GM12878 (cell line): ENCODE measurements at regions not wholly inside any gene's neighbourhood (a gene's known extent, or its start where the extent isn't known, plus 50 kb on each side); places are given as distances from the start of the nearest gene placed in this dataset.

ENCODE experiments used
- ATAC-seq: fragments of 200-7000 bp; cut with Tn5 transposase; 3 replicates; pipeline ENCODE4 v1.9.1; 2020; ENCODE audit warnings: mild to moderate bottlenecking, moderate library complexity
- BruUV-seq: library from RNA; stranded (reverse); fragments of 400-500 nt; replicated peaks from 2 replicates; lab custom pipeline; 2021; lab: Mats Ljungman, UMichigan
- CTCF ChIA-PET: fragments of 300-600 bp; sonication (Branson Sonifier 250); formaldehyde crosslinking; extraction: SDS; loops from one replicate; lab custom pipeline; 2021; ENCODE audit warnings: inconsistent platforms; lab: Yijun Ruan, JAX
- POLR2A ChIA-PET: fragments of 350-600 bp; formaldehyde crosslinking; extraction: SDS; loops from one replicate; lab custom pipeline; 2021; ENCODE audit warnings: inconsistent platforms; lab: Charles Lee
- RAD21 ChIA-PET: fragments of 300-600 bp; sonication (Branson Sonifier 250); formaldehyde crosslinking; loops from one replicate; lab custom pipeline; 2023; ENCODE audit warnings: antibody characterized with exemption; ENCODE audit not compliant: unreplicated experiment; lab: Charles Lee
- SMC1A ChIA-PET: fragments of 300-600 bp; sonication (Branson Sonifier 250); formaldehyde crosslinking; loops from one replicate; lab custom pipeline; 2023; ENCODE audit not compliant: unreplicated experiment, uncharacterized antibody; lab: Charles Lee
- DNase-seq: peaks from one replicate; pipeline ENCODE4 v3.0.0-alpha.2; 2011; ENCODE audit warnings: low read depth, low spot score
- FAIRE-seq: peaks from 3 replicates; lab custom pipeline; 2011; peaks lifted over from hg19 to GRCh38; lab: Jason Lieb, UNC
- H2AFZ ChIP-seq: 2 replicates; pipeline ENCODE4 v1.6.0; 2011; ENCODE audit warnings: low read depth, low read length, control low read depth; ENCODE audit not compliant: control insufficient read depth
- H3K27ac ChIP-seq: 2 replicates; pipeline ENCODE4 v1.5.1; 2011; ENCODE audit warnings: control low read depth; ENCODE audit not compliant: control insufficient read depth, insufficient read depth
- H3K27me3 ChIP-seq, 2 experiments: replicated peaks in 1 of 2; 2 replicates each; pipeline versions ENCODE4 v1.6.0 to v1.6.1; 2011; ENCODE audit warnings: low read length in 1 of 2; ENCODE audit not compliant: control insufficient read depth in 2 of 2, insufficient read depth in 2 of 2
- H3K36me3 ChIP-seq, 2 experiments: 2 replicates each; pipeline ENCODE4 v1.5.1; 2011; ENCODE audit warnings: low read length in 1 of 2; ENCODE audit not compliant: control insufficient read depth in 2 of 2, insufficient read depth in 2 of 2
- H3K4me1 ChIP-seq: 2 replicates; pipeline ENCODE4 v1.6.1; 2011; ENCODE audit warnings: mild to moderate bottlenecking, low read length, moderate library complexity, mixed read lengths; ENCODE audit not compliant: control insufficient read depth, insufficient read depth
- H3K4me2 ChIP-seq: 2 replicates; pipeline ENCODE4 v1.6.0; 2011; ENCODE audit warnings: control low read depth; ENCODE audit not compliant: control insufficient read depth, insufficient read depth
- H3K4me3 ChIP-seq: fragments of 200-600 bp; sonication (generic); 2 replicates; pipeline ENCODE4 v1.5.1; 2016
- H3K79me2 ChIP-seq: 2 replicates; pipeline ENCODE4 v1.6.0; 2011; ENCODE audit warnings: low read length; ENCODE audit not compliant: control insufficient read depth, insufficient read depth
- H3K9ac ChIP-seq: 2 replicates; pipeline ENCODE4 v1.8.0; 2011; ENCODE audit warnings: low read length, control low read depth, mixed read lengths; ENCODE audit not compliant: control insufficient read depth, insufficient read depth
- H3K9me3 ChIP-seq: replicated peaks from 3 replicates; pipeline ENCODE4 v1.5.1; 2011; ENCODE audit warnings: mild to moderate bottlenecking, low read length; ENCODE audit not compliant: control insufficient read depth, insufficient read depth
- H4K20me1 ChIP-seq: 2 replicates; pipeline ENCODE4 v1.6.0; 2011; ENCODE audit not compliant: control insufficient read depth, insufficient read depth
- CHD4 ChIP-seq: fragments of 200-600 bp; sonication (generic); IDR thresholded peaks from 2 replicates; pipeline ENCODE4 v1.6.1; 2016; ENCODE audit warnings: mild to moderate bottlenecking
- FOS ChIP-seq: IDR thresholded peaks from 3 replicates; pipeline ENCODE4 v1.6.1; 2011; ENCODE audit warnings: borderline replicate concordance; ENCODE audit not compliant: insufficient read length; ENCODE audit errors: extremely low read depth
- KDM1A ChIP-seq: fragments of 200-600 bp; sonication (generic); IDR thresholded peaks from 2 replicates; pipeline ENCODE4 v1.6.1; 2016; ENCODE audit warnings: borderline replicate concordance
- PAX5 ChIP-seq: IDR thresholded peaks from 2 replicates; pipeline ENCODE4 v1.6.1; 2011; ENCODE audit warnings: low read depth, low read length, borderline replicate concordance
- SMAD1 ChIP-seq: fragments of 450-650 bp; IDR thresholded peaks from 2 replicates; pipeline ENCODE4 v1.6.1; 2018; ENCODE audit warnings: mild to moderate bottlenecking, low read depth; ENCODE audit not compliant: partially characterized antibody
- SPI1 ChIP-seq: IDR thresholded peaks from 2 replicates; pipeline ENCODE4 v1.6.1; 2011; ENCODE audit warnings: low read depth, mild to moderate bottlenecking, low read length, moderate library complexity, borderline replicate concordance; ENCODE audit not compliant: insufficient read depth
- WRNIP1 ChIP-seq: IDR thresholded peaks from 2 replicates; pipeline ENCODE4 v1.6.1; 2011; ENCODE audit warnings: low read depth, low read length, improper control_type of control experiment, borderline replicate concordance
- in situ Hi-C: fragments of 300-500 bp; cut with MboI; formaldehyde crosslinking; loops from 9 replicates; pipeline ENCODE4 v1.14.3; 2018; ENCODE audit warnings: mixed read lengths
- intact Hi-C: fragments of 100-400 bp; cut with micrococcal nuclease; formaldehyde crosslinking; loops from one replicate; pipeline ENCODE4 v1.14.2; 2022; ENCODE audit not compliant: unreplicated experiment
- TF ChIP-seq, protein P1 (sequence below): fragments of 450-650 bp; IDR thresholded peaks from 2 replicates; pipeline ENCODE4 v1.6.1; 2014; ENCODE audit warnings: mild to moderate bottlenecking
- TF ChIP-seq, protein P2 (sequence below): fragments of 450-650 bp; IDR thresholded peaks from 2 replicates; pipeline ENCODE4 v1.6.1; 2016; ENCODE audit warnings: mild to moderate bottlenecking
- TF ChIP-seq, protein P3 (sequence below): fragments of 450-650 bp; formaldehyde crosslinking; IDR thresholded peaks from 2 replicates; pipeline ENCODE4 v1.4.0; 2022; ENCODE audit warnings: mild to moderate bottlenecking, moderate library complexity
- TF ChIP-seq, protein P4 (sequence below): fragments of 450-650 bp; IDR thresholded peaks from 2 replicates; pipeline ENCODE4 v1.6.1; 2016; ENCODE audit warnings: mild to moderate bottlenecking
- TF ChIP-seq, protein P5 (sequence below): fragments of 450-650 bp; IDR thresholded peaks from 2 replicates; pipeline ENCODE4 v1.6.1; 2017; ENCODE audit warnings: mild to moderate bottlenecking, moderate library complexity

DNA sequence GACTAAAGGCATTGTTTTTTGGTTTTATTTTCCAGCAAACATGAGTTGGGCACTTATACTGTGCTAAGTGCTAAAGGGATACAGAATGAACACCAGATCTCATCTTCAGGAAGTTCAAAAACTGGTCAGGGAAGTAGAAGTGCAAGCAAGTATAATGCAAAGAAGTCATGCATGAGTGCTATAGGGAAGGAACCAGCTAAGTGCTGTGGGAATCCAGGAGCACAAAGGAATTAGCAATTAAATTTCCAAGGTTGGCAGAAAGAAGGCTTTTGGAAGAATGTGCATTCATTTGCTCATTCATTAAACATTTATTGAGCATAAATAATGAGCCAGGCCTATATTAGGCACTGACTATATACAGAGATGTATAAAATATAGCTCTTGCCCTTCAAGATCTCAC is 143.7 kb upstream of the ARHGAP42 start:
- no peak for ATAC-seq

More for the DNA sequence above, 143.7 kb upstream of the ARHGAP42 start:
- Histone ChIP-seq H3K27ac (no peak overlapping the region), H3K36me3 (no peaks in the 10 kb centered on the region), H4K20me1 (no peaks in the 10 kb centered on the region), H3K79me2 (no peaks in the 10 kb centered on the region), H3K9me3 (no peaks in the 10 kb centered on the region), H3K27me3 (no peaks in the 10 kb centered on the region), H2AFZ (no peak overlapping the region), H3K4me2 (no peak overlapping the region), H3K4me3 (no peak overlapping the region), H3K9ac (no peak overlapping the region), H3K4me1 (no peaks in the 10 kb centered on the region)
- intact Hi-C loops (no loop called here), in situ Hi-C loops (no loop called here)
- CTCF ChIA-PET = interaction anchor here (0.9 to 1.8 kb wide), 3 partner anchors 15 to 100 kb away, joined by 3 read pairs; no protein-coding TSS in a partner anchor
- TF ChIP-seq, protein P1, sequence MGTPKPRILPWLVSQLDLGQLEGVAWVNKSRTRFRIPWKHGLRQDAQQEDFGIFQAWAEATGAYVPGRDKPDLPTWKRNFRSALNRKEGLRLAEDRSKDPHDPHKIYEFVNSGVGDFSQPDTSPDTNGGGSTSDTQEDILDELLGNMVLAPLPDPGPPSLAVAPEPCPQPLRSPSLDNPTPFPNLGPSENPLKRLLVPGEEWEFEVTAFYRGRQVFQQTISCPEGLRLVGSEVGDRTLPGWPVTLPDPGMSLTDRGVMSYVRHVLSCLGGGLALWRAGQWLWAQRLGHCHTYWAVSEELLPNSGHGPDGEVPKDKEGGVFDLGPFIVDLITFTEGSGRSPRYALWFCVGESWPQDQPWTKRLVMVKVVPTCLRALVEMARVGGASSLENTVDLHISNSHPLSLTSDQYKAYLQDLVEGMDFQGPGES = no peak
- TF ChIP-seq, protein P2, sequence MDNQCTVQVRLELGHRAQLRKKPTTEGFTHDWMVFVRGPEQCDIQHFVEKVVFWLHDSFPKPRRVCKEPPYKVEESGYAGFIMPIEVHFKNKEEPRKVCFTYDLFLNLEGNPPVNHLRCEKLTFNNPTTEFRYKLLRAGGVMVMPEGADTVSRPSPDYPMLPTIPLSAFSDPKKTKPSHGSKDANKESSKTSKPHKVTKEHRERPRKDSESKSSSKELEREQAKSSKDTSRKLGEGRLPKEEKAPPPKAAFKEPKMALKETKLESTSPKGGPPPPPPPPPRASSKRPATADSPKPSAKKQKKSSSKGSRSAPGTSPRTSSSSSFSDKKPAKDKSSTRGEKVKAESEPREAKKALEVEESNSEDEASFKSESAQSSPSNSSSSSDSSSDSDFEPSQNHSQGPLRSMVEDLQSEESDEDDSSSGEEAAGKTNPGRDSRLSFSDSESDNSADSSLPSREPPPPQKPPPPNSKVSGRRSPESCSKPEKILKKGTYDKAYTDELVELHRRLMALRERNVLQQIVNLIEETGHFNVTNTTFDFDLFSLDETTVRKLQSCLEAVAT = no peak
- TF ChIP-seq, protein P3, sequence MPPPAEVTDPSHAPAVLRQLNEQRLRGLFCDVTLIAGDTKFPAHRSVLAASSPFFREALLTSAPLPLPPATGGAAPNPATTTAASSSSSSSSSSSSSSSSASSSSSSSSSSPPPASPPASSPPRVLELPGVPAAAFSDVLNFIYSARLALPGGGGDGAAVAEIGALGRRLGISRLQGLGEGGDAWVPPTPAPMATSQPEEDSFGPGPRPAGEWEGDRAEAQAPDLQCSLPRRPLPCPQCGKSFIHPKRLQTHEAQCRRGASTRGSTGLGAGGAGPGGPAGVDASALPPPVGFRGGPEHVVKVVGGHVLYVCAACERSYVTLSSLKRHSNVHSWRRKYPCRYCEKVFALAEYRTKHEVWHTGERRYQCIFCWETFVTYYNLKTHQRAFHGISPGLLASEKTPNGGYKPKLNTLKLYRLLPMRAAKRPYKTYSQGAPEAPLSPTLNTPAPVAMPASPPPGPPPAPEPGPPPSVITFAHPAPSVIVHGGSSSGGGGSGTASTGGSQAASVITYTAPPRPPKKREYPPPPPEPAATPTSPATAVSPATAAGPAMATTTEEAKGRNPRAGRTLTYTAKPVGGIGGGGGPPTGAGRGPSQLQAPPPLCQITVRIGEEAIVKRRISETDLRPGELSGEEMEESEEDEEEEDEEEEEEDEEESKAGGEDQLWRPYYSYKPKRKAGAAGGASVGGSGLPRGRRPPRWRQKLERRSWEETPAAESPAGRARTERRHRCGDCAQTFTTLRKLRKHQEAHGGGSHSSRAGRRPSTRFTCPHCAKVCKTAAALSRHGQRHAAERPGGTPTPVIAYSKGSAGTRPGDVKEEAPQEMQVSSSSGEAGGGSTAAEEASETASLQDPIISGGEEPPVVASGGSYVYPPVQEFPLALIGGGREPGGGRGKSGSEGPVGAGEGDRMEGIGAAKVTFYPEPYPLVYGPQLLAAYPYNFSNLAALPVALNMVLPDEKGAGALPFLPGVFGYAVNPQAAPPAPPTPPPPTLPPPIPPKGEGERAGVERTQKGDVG = no peak
- TF ChIP-seq, protein P4, sequence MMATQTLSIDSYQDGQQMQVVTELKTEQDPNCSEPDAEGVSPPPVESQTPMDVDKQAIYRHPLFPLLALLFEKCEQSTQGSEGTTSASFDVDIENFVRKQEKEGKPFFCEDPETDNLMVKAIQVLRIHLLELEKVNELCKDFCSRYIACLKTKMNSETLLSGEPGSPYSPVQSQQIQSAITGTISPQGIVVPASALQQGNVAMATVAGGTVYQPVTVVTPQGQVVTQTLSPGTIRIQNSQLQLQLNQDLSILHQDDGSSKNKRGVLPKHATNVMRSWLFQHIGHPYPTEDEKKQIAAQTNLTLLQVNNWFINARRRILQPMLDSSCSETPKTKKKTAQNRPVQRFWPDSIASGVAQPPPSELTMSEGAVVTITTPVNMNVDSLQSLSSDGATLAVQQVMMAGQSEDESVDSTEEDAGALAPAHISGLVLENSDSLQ = no peak
- TF ChIP-seq, protein P5, sequence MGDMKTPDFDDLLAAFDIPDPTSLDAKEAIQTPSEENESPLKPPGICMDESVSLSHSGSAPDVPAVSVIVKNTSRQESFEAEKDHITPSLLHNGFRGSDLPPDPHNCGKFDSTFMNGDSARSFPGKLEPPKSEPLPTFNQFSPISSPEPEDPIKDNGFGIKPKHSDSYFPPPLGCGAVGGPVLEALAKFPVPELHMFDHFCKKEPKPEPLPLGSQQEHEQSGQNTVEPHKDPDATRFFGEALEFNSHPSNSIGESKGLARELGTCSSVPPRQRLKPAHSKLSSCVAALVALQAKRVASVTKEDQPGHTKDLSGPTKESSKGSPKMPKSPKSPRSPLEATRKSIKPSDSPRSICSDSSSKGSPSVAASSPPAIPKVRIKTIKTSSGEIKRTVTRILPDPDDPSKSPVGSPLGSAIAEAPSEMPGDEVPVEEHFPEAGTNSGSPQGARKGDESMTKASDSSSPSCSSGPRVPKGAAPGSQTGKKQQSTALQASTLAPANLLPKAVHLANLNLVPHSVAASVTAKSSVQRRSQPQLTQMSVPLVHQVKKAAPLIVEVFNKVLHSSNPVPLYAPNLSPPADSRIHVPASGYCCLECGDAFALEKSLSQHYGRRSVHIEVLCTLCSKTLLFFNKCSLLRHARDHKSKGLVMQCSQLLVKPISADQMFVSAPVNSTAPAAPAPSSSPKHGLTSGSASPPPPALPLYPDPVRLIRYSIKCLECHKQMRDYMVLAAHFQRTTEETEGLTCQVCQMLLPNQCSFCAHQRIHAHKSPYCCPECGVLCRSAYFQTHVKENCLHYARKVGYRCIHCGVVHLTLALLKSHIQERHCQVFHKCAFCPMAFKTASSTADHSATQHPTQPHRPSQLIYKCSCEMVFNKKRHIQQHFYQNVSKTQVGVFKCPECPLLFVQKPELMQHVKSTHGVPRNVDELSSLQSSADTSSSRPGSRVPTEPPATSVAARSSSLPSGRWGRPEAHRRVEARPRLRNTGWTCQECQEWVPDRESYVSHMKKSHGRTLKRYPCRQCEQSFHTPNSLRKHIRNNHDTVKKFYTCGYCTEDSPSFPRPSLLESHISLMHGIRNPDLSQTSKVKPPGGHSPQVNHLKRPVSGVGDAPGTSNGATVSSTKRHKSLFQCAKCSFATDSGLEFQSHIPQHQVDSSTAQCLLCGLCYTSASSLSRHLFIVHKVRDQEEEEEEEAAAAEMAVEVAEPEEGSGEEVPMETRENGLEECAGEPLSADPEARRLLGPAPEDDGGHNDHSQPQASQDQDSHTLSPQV = no peak
- TF ChIP-seq SPI1 (no peak), SMAD1 (no peak), PAX5 (no peak), KDM1A (no peak), WRNIP1 (no peak), FOS (no peak), CHD4 (no peak)
- FAIRE-seq (no peak), DNase-seq (no peak)
- POLR2A ChIA-PET = no interaction called here
- no TSS peak for BruUV-seq
- SMC1A ChIA-PET = interaction anchor here (0.9 kb wide), 1 partner anchor 10 kb away, joined by 3 read pairs; no protein-coding TSS in a partner anchor
- RAD21 ChIA-PET = no interaction called here
